HG02938 (cell line): ENCODE measurements at regions not wholly inside any gene's neighbourhood (a gene's known extent, or its start where the extent isn't known, plus 50 kb on each side); places are given as distances from the start of the nearest gene placed in this dataset.

Experiments used
- ATAC-seq: cut with Tn5 transposase; IDR thresholded peaks from one replicate; pipeline ENCODE4 v1.9.1; 2021; ENCODE audit warnings: mild to moderate bottlenecking, moderate library complexity; ENCODE audit not compliant: unreplicated experiment

DNA sequence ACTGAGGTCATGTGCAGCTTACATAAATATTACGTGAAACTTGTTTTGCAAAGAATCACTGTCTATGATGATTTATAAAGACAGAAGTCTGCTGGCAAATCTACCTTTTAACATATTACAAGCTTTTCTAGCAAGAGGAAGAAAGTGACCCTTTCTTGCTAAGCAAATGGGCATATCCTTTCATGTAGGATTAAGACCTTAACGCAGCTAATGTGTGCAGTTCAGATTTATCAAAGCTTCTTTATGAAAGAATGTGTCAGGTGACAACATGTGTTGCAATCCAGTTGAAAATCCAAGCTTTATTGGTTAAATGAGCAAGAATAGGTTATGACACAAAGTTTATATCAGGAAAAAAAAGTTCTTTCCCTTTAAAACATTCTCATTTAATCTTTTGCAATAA is 115.6 kb upstream of the NBEA start:
- ATAC-seq: no peak

DNA sequence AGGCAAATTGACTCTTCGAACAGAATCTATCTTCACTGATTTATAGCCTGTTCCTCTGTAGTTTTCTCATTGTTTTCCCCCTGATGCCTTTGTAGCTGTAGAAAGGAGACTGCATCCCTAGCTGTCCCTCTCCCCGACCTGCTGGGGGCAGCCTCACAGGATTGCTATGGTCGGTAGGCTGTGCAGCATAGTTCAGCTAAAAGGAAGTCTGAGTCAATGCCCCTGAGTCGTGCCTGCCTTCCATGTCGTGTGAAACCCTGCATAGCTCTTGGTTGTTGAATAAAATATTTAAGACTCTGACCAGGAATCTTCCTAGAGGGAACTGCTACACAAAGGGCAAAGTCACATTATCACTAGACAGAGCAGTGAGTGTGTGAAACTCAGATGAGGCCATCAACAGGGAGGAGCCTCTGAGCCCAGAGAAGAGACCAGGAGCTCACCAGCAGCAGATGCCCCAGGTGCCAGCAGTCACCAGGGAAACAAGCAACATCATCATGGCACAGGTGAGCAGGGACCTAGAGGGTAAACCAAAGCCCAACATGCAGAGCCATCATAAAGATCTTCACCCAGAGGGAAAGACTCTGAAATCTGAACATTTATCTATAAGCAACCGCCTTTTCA is 108.4 kb upstream of the NBEA start:
- no peak for ATAC-seq

DNA sequence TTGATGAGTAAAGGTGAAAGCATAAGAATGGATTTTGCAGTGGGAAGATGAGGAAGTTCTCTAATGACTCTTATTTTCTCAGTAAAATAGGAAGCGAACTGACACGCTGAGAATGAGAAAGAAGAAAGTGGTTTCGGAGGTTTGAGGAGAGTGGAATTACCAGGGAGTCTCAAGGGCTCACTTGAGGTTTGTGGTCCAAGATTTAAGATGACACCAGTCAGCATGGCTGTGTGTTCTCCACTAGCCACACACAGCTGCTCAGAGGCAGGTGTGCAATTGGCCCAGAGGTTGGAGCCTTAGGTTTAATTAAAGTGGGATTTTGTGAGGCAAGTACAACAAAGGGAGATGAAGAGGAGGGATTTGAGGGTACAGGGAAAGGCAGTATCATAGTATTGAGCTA is 99.6 kb upstream of the NBEA start:
- no peak for ATAC-seq

DNA sequence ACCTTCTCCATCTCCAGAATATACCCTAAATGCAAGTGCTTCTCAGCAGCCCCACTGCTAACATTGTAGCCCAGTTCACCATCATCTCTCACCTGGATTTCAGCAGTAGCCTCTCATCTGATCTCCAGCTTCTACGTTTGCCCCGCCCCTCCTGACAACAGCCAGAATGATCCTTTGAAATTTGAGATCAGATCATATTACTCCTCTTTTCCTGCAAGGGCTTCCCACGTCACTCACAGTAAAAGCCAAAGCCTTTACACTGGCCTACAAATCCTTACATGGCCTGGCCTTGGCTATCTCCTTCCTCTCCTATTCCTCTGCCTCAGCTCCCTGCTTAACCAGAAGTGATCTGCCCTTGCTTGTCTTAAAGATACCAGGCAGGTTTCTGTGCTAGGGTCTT is 94.3 kb upstream of the NBEA start:
- no peak for ATAC-seq

DNA sequence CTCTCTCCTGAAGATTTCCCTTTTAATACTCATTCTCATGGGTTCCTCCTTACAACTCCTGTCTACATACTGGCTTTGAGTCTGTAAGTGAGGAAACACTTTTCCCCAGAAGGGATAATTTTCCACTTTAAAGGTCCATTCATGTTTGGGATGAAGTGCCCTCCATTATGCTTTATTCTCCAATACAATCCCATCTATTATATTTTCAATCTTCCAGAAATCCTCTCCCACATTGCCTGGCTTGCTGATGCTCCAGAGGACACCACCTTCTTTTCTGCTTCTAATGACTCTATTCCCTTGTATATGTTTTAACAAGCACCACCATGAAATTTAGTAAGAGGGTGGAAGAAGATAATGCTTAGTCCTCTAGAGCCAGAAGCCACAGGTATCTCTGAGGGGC is 92.7 kb upstream of the NBEA start:
- no peak for ATAC-seq

DNA sequence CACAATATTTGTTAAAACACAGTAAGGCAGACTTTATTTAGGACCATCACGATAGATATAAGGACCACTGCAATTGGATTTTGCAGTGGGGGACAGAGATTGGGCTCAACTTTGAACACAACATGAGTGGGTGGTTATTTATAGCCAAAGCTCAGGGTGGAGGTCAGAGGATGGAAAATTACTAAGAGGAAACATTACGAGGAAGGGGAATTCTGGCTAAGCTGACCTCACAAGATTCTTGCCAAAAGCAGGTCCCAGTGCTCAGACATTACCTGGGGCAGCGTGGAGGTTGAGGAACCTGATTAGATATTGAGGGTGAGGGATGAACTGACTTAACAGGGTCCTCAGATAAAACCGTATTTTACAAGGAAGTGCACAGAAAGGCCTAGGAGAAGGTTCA is 88.9 kb upstream of the NBEA start:
- ATAC-seq: no peak

DNA sequence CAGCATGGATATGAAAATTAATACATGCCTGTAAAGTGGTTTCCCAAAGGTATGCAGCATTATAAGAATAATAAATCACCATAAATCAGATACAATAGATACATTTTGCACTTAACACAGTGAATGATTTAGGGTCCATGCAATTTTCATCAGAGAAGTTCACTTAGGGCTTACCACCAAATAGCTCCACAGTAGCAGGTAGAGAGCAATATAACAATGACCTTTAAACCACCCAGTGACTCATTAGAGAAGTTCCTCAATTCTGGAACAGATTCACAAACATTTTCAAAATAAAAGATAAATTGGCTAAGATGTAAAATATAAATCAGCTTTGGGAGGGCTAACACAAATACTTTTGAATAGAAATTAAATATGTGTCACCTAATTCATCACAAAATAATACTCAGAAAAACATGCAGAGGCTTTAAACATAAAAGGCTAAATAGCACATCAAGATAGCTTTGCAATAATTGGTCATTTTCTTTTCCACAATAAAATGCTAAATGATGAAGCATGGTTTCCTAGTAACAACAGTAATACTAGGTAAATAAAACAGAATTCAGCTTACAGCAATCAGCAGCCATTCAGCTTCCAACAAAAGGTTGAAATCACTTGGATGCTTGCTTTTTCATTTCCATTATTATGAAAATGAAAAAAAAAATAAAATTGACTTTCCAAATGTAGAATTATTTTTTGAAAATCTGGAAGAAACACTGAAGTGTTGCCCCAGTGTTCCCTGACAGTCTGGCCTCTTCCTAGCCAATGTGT is 84.3 kb upstream of the NBEA start:
- no peak for ATAC-seq

DNA sequence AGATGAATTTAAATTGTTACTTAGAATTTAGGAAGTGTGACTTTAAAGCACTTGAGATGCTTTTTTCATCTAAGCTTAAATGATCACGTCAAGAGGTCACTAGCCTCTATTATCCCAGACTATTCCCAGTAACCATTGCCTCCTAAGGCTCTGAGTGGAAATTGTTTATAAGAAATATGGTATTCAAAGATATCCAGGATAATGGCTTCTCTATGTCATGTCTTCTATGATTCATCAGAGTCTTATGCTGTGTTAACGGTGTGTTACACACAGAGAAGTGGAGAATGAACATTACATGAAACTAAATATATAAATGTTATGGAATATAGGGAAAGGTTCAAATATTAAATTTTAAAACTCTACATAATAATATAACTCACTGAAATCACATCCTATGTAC is 79.8 kb upstream of the NBEA start:
- ATAC-seq: no peak

DNA sequence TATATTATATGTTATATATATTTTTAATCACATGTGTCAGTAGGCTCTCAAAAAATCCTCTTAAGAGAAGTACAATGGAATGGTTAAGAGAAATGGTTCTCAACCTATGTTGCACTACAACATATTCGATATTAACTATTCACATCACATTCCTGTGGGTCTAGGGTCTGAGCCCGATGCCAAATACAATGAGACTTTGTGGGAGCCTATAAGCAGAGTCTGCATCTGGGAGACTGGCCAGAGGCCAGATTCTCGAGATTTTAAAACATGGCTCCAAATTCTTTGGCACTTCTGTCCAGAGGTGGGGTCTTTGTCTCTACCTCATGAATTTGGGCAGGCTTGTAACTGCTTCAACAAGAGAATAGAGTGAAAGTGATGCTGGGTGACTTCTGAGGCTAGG is 79.4 kb upstream of the NBEA start:
- ATAC-seq: no peak

DNA sequence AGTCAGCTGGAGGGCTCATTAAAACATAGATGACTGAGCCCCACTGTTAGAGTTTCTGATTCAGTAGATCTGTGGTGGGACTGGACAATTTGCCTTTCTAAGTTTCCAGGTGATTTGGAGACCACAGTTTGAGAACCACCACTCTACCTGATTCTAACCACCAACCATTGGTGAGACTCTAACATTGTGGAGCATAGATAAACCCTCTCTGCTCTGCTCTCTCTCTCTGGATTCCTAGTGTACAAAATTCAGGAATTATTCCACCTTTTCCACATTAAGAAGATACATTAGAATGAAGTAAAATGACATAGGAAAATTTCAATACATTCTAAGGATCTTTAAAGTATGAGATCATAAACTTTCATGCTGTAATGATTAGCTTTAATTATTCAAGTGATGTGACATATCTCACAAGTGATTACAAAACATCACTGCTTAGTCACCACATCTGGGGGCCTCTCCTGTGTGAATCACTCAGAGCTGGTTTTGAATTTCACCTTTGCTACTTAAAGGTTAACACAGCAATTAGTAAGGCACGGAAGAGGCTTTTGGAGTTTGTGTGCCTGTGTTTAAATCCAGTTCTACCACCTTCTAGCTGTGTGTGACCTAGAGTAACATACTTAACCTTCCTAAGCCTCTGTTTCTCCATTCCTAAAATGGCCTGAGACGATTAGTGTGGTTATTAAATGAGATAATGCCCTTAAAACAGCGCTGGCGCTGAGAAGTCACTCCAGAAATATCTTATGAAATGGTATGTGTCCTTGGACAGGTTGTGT is 78.5 kb upstream of the NBEA start:
- ATAC-seq: no peak

DNA sequence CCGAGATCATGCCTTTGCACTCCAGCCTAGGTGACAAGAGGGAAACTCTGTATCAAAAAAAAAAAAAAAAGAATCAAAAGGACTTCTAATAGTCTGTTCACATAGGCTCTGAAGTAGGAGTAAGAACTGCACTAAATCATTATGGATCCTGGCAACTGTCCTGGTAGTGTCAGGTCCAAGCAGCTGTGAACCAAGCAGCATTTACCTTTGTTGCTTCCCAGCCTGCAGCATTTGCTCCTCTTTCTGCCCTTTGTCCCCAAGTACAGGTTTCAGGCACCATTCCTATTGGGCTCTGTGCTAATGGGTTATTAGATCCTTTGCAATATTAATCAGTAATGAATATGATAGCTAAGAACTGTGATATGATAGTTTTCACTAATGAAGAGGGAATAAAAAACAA is 77.4 kb upstream of the NBEA start:
- no peak for ATAC-seq

DNA sequence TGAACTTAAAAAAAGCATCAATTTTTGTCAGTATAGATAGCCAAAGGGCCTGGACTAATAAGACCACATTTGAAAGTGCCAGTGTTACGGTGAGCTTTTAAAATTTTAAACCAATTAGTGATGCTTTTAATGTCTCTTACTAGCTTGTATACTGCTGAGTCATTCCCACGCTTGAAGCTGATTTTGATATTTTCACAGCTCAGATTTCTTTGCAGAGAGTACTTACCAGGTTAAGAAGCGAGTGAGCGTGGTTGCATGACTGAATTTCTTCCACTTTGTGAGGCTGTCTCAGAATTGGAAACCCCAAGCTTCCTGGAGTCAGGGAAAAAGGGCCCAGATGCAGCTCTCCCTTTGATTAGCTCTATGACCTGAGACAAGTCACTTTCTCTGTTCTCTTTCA is 74.5 kb upstream of the NBEA start:
- no peak for ATAC-seq

DNA sequence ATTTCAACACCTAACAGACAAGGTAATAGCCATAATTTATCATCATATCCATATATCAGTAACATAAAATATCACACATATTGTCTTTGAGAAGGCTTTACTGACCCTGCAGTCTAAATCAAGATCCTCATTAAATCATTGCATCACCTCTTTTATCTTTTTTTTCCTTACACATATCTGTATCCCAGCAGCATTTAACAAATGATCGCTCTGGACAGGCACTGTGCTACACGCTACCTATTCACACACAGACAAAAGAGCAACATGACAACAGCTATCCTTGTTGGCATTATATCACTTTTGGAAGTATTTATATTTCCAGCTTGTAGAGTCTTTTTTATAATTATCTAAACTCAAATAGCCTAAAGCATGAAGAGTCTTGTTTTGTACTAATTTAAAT is 73.3 kb upstream of the NBEA start:
- no peak for ATAC-seq

DNA sequence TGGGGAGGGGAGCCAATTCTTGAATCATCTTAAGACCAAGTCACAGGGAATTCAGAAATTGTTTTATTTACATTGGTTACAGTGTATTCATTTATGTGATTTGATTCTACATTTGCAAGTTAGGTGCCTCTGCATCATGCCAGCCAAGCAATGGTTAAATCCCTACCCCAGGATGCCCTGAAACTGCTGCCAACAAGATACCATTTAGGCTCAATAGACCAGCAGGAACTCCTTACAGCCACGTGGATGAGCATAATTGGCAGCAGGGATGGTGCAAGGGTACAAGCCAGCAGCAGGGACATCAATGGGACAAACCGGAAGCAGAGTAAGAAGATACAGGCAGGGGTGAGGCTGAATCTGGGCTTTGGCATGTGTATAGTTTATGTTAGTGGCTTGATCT is 72.4 kb upstream of the NBEA start:
- ATAC-seq: no peak

DNA sequence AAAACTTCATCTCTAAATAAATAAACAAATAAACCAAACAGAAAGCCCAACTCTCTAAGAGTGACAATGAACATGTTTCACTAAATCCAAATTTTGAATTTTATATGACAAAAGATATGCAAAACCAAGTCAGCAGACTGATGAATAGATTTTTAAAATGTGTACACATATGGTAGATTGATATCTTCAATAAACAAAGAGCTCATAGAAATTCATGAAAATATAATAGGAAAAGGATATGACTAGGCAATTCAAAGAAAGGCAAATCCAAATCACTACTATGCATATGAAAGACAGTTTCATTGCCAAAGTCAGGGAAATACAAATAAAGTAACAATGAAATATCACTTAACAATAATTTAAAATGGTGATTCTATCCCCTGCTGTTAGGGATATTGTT is 63.7 kb upstream of the NBEA start:
- ATAC-seq: no peak

DNA sequence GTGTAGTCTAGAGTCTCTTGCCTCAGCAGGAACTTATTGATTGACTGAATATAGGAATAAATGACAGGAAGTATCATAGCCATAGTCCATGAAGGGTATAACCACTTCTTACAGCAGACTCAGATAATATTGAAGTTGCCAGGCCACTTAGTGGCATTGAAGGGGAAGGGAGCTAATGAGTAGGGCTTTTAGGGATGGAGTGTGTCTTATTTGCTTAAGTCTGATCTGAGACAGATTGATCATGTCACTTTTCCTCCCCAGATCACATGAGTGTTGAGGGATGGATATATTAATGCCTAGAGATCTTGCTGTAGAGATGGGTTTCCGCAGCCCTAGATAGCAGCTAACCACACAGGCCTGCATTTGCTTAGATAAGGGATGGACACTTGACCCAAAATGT is 62.2 kb upstream of the NBEA start:
- ATAC-seq: no peak

DNA sequence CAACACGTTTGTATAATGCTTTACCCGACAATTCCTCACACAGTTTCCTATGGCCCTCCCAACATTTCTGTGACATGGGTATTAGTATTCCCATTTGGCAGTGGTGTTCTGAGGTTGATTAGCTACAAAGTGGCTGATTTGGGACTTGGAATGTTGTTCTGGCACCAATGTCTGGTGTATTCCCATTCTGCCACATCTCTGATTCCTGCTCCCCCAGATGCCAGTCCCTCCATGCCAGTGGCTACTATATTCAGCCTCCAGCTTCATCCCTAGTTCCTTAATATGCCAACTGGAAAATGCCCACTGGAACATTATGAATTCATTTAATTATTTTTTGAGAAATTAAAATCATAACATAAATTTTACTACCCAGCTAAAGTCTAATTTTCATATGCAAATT is 60.6 kb upstream of the NBEA start:
- no peak for ATAC-seq

DNA sequence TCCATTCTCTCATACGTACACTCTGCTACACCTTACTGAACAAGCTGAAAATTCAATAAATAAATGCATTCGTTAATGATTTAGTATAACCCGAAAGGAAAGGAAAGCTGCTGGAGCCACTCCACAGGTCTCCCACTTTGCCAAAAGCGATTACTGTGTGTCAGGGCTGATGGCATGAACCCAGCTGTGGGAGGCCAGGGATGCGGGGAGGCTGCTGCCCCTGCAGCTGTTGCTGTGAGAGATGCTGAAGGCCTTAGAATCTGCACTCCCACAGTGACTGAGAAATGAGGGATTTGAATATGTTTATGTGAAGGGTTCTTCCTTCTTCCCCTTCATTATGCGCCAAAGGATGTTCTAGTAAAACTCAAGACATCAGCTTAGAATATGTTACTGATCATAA is 58.7 kb upstream of the NBEA start:
- no peak for ATAC-seq

DNA sequence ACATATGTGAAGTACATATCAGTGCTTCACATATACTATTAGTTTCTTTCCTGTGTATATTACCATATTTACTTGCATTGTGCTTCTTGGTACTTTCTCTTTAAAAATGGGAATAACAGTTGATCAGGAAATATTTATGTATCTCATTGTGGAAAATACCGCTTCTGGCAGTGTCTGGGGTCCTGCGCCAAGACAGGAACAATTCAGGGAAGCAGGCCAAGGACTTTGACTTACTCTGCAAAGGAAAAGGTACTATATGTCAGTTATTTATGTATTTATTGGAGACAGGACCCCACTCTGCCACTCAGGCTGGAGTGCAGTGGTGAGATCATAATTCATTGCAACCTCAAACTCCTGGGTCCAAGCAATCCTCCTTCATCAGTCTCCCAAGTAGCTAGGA is 57.7 kb upstream of the NBEA start:
- no peak for ATAC-seq

DNA sequence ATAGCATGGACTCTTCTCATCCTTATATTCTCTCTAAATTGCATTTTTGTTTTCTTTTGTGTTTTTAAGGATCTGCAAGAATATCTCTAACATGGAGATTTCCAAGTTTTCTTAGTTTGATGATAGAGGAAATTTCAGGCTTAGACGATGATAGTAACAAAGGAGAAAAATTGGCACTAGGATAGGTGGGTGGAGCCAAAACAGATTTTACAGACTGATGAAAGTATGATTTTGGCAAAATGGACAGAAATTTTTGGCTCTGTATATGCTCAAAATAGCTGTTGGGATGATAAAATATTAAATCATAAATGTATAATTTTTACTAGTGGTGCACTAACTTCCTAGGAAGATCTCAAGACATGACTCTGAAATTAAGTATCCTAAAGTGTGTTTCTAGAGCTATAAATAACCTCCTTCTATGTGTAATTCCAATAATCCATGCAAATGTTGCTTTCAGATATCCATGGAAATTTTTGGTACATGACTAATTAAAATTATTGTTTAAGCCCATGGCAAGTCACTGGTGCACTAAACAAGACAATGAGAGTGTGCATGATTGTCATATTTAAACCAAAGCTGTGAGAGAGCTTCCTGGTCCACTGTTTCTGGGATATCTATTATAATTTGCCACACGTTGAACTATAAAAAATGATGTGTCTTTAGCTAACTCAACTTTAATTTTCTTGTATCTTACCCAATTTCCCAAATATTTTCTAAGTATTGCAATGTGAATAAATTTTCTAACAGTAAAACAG is 55.8 kb upstream of the NBEA start:
- no peak for ATAC-seq

DNA sequence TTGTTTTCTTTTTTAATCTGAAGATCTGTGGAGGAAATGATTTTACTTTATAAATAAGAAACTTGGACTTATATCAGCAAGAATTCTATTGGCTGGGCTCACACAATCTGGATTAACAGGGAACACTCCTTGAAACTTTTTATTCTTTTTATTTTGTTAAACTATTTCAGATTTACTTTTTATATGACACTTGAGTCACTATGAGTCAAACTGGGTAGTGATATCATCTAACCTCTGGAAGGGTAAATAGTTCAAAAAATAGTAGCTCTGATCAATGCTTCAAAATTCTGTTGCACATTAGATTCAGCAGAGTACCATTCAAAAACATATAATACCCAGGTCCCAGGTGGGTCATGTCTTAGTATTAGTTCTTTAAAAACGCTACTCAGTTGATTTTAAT is 55.1 kb upstream of the NBEA start:
- no peak for ATAC-seq
